HEK293 (cell line): ENCODE measurements at regions not wholly inside any gene's neighbourhood (a gene's known extent, or its start where the extent isn't known, plus 50 kb on each side); places are given as distances from the start of the nearest gene placed in this dataset.

Experiments used
- GLIS2 ChIP-seq: fragments of 450-650 bp; formaldehyde crosslinking; IDR thresholded peaks from 2 replicates; pipeline ENCODE4 v1.5.1; 2016; ENCODE audit warnings: missing biosample characterization, missing genetic modification characterization
- IKZF3 ChIP-seq: fragments of 450-650 bp; IDR thresholded peaks from 2 replicates; pipeline ENCODE4 v1.5.0; 2018; ENCODE audit warnings: missing biosample characterization, mild to moderate bottlenecking, missing genetic modification characterization, moderate library complexity
- ZBTB17 ChIP-seq: fragments of 450-650 bp; formaldehyde crosslinking; IDR thresholded peaks from 2 replicates; pipeline ENCODE4 v1.5.1; 2016; ENCODE audit warnings: missing biosample characterization, missing genetic modification characterization
- ZBTB8A ChIP-seq: fragments of 450-650 bp; formaldehyde crosslinking; IDR thresholded peaks from 2 replicates; pipeline ENCODE4 v1.5.1; 2016; ENCODE audit warnings: missing biosample characterization, missing genetic modification characterization
- ZNF10 ChIP-seq: fragments of 450-650 bp; formaldehyde crosslinking; IDR thresholded peaks from 2 replicates; pipeline ENCODE4 v1.5.1; 2017; ENCODE audit warnings: missing biosample characterization, missing genetic modification characterization
- ZNF132 ChIP-seq: fragments of 450-650 bp; formaldehyde crosslinking; IDR thresholded peaks from 2 replicates; pipeline ENCODE4 v1.5.1; 2017; ENCODE audit warnings: missing biosample characterization, missing genetic modification characterization, borderline replicate concordance
- ZNF473 ChIP-seq: fragments of 450-650 bp; formaldehyde crosslinking; IDR thresholded peaks from 2 replicates; pipeline ENCODE4 v1.5.1; 2017; ENCODE audit warnings: missing biosample characterization, missing genetic modification characterization
- ZNF544 ChIP-seq: fragments of 450-650 bp; formaldehyde crosslinking; IDR thresholded peaks from 2 replicates; pipeline ENCODE4 v1.5.0; 2017; ENCODE audit warnings: missing biosample characterization, missing genetic modification characterization
- ZNF660 ChIP-seq: fragments of 450-650 bp; IDR thresholded peaks from 2 replicates; pipeline ENCODE4 v1.5.1; 2018; ENCODE audit warnings: missing biosample characterization, mild to moderate bottlenecking, missing genetic modification characterization
- TF ChIP-seq, protein P1 (sequence below): fragments of 450-650 bp; formaldehyde crosslinking; IDR thresholded peaks from 2 replicates; pipeline ENCODE4 v1.5.1; 2016; ENCODE audit warnings: missing biosample characterization, missing genetic modification characterization
- TF ChIP-seq, protein P2 (sequence below): sonication (generic); formaldehyde crosslinking; IDR thresholded peaks from 2 replicates; pipeline ENCODE4 v1.8.1; 2022; ENCODE audit warnings: mild to moderate bottlenecking, moderate library complexity, missing genetic modification reagents

DNA sequence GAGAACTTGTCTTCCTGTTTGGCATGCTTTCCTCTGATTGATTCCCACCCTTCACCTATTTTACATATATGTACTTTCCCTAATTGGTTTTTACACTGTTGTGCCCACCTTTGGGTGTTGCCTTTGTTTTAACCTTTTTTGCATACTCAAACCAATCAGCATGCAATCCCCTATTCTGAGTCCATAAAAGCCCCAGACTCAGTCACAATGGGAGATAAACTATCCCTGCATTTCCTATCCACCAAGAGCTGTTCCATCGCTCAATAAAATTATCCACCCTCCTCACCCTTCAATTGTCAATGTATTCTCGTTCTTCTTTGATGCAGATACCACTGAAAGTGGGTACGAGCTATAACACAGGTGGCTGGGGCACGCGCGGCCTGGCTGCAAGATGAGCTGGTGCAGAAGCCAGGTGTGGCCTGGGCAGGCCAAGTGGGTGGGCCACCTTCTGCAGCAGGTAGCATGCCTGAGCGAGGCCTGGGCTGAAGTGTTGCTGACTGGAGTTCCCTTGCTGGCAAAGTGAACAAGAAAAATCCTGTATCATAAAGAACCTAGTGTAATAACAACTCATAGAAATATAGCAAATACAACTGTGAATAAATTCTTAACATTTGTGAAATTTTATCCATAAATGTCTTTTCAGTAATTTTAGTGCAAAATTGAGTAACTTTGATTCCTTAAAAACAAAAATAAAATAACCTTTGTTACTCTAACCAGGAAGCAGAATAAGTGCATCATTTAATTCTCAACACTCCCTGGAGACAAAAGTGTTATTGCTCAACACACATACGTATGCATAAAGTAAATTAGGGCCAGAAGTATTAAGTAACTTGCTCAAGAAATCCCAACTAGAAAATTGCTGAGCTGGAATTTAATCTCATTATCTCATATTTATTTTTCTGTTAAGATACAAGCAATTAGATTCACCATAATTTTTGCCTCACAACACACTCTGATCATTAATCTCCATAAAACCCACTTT, 685.3 kb upstream of the EDIL3 start:
- TF ChIP-seq, protein P1, sequence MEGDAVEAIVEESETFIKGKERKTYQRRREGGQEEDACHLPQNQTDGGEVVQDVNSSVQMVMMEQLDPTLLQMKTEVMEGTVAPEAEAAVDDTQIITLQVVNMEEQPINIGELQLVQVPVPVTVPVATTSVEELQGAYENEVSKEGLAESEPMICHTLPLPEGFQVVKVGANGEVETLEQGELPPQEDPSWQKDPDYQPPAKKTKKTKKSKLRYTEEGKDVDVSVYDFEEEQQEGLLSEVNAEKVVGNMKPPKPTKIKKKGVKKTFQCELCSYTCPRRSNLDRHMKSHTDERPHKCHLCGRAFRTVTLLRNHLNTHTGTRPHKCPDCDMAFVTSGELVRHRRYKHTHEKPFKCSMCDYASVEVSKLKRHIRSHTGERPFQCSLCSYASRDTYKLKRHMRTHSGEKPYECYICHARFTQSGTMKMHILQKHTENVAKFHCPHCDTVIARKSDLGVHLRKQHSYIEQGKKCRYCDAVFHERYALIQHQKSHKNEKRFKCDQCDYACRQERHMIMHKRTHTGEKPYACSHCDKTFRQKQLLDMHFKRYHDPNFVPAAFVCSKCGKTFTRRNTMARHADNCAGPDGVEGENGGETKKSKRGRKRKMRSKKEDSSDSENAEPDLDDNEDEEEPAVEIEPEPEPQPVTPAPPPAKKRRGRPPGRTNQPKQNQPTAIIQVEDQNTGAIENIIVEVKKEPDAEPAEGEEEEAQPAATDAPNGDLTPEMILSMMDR: no peak
- TF ChIP-seq, protein P2, sequence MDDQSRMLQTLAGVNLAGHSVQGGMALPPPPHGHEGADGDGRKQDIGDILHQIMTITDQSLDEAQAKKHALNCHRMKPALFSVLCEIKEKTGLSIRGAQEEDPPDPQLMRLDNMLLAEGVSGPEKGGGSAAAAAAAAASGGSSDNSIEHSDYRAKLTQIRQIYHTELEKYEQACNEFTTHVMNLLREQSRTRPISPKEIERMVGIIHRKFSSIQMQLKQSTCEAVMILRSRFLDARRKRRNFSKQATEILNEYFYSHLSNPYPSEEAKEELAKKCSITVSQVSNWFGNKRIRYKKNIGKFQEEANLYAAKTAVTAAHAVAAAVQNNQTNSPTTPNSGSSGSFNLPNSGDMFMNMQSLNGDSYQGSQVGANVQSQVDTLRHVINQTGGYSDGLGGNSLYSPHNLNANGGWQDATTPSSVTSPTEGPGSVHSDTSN (CRISPR knock-in tag): no peak
- TF ChIP-seq IKZF3 (tag by site-specific recombination) (no peak), ZNF544 (tag by site-specific recombination) (no peak), ZBTB17 (tag by site-specific recombination) (no peak), ZNF473 (tag by site-specific recombination) (no peak), GLIS2 (no peak), ZNF132 (tag by site-specific recombination) (no peak), ZBTB8A (no peak), ZNF10 (tag by site-specific recombination) (no peak), ZNF660 (tag by site-specific recombination) (no peak)
